HT1080 (cell line): ENCODE measurements at regions not wholly inside any gene's neighbourhood (a gene's known extent, or its start where the extent isn't known, plus 50 kb on each side); places are given as distances from the start of the nearest gene placed in this dataset.
"Not testable (repeated sequence)": the region's sequence is repeated elsewhere in the genome, so short reads cannot be mapped to it uniquely, and the experiment has no call there.

Experiments
- DNase-seq: peaks from one replicate; pipeline ENCODE4 v3.0.0-alpha.2; 2015; ENCODE audit warnings: low read depth

DNA sequence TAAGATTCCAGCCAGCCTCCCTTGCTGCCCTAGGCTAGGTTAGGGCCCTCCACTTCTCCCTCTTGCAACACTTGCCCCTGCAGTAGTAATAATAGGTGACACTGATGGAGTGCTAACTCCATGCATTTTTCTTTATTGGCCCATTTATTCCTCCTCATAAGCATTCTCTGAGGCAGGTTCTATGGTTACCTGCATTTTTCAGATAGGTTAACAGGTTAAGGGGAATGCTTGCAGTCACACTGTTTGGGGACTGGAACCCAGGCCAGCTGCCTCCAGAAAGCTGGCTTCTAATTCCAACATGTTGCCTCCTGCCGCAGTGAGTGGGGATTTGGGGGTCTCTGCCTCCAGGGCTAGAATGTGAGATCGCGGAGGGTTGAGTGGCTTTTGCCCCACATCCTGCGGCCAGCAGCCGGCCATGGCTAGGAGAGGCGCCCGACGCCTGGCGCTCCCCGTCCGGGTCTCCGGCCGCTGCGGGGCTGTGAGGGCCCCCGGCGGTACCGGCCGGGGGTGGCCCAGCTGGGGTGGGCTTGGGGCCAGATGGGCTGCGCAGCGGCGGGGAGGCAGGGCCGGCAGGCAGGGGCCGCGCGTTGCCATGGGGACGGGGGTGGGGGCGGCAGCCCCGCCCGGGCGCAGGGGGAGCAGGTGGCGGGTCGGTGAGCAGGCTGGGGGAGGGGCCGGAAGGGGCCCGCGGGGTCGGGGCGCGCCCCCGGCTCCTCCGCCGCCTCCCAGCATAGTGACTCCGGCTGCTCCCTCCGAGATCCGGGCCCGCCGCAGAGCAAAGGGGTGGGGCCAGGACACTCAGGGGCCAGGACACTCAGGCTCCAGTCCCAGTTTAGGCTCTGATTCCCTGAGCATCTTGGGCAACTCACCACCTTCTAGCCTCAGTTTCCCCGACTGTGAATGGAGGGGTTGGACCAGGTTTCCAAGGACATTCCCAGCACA is 68.4 kb upstream of the SSBP3 start:
- DNase-seq, result no peak

DNA sequence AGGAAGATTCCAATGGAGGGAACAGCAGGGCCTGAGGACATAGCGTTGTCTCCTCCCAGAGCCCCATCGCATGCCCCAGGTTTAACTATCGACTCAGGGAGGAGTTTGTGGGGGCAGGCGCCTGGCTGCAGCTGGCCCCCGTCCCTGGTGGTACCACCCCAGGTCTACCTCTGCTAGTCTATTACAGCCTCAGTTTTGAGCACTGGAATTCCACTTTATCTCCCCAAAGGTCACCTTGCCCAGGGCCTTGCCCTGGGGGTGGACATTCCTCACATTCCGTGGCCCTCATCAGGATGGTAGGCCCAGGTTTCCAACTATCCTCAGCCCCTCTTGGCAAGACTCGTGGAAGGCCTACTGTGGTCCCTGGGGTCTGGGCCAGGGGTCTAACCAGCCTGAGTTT is 65.4 kb upstream of the SSBP3 start:
- DNase-seq, result no peak

- DNase-seq, result not testable (repeated sequence)
Measured at GRCh38 chr1:54469444-54469843, 63.2 kb upstream of the SSBP3 start.

DNA sequence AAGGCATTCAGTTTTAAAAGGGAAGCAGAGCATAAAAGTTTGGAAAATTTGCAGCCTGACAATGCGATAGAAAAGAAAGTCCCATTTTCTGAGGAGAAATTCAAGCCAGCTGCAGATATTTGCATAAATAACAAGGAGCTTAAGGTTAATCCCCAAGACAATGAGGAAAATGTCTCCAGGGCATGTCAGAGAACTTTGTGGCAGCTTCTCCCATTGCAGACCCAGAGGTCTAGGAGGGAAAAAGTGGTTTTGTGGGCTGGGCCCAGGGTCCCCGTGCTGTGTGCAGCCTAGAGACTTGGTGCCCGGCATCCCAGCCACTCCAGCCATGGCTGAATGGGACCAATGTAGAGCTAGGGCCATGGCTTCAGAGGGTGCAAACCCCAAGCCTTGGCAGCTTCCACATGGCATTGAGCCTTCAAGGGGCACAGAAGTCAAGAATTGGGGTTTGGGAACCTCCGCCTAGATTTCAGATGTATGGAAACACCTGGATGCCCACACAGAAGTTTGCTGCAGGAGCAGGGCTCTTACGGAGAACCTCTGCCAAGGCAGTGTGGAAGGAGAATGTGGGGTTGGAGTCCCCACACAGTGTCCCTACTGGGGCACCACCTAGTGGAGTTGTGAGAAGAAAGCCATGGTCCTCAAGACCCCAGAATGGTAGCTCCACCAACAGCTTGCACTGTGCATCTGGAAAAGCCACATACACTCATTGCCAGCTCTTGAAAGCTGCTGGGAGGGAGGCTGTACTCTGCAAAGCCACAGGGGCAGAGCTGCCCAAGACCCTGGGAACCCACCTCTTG is 62.3 kb upstream of the SSBP3 start:
- DNase-seq, result not testable (repeated sequence)

DNA sequence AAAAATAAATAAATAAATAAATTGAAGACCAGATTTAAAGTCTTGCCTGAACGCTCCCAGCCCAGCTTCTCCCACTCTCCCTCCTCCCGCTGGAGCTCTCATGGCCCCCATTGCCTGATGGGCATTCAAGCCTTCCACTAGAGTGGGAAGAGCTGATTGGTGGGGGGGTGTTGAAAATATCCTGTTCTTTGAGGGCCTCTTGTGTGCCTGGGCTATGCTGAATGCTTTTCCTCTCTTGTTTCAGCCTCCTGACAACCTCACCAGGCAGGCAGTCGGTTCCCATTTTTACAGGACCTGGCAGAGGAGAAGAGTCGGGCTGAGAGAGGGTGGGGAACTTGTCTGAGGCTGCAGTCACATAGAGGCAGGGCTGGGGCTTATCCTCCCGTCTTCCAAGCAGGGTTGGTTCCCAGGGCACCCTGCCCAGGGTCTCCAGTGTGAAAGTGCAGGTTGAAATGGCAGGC is 59.2 kb upstream of the SSBP3 start:
- DNase-seq, result no peak

DNA sequence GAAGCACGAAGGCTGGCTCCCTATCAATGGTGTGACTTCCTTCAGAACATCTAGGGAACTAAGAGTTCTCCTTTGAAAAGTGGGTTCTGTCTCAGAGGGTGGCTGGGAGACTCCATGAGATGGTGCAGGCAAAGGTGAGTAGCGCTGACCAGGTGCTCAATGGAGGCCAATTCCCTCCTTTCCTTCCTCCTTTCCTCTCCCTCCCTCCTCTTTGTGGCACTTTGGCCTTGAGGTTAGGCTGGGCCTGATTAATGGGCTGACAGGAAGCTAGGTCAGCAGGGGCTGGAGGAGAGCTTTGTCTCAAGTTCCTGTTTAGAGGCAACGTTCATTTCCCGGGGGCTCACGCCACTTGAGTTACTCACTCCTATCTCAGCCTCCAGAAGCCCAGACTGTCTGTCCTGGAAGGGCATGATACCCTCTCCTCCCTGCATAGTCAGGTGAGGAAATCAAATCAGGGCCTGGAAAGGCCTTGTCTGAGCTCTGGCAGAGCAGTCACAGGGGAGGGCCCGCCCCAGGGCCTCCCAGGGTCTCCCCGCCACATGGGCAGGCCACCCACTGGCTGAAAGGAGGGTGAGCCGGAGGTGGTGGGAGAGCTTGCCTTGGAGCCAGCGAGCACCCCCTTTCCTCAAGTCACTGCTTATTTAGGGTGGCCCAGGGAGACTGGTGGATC is 58.4 kb upstream of the SSBP3 start:
- peak; percentile 51 for DNase-seq

- no peak for DNase-seq
Measured at GRCh38 chr1:54464031-54464476, 57.9 kb upstream of the SSBP3 start.

GRCh38 chr1:54463259-54464030 is 57.3 kb upstream of the SSBP3 start:
- no peak for DNase-seq

DNA sequence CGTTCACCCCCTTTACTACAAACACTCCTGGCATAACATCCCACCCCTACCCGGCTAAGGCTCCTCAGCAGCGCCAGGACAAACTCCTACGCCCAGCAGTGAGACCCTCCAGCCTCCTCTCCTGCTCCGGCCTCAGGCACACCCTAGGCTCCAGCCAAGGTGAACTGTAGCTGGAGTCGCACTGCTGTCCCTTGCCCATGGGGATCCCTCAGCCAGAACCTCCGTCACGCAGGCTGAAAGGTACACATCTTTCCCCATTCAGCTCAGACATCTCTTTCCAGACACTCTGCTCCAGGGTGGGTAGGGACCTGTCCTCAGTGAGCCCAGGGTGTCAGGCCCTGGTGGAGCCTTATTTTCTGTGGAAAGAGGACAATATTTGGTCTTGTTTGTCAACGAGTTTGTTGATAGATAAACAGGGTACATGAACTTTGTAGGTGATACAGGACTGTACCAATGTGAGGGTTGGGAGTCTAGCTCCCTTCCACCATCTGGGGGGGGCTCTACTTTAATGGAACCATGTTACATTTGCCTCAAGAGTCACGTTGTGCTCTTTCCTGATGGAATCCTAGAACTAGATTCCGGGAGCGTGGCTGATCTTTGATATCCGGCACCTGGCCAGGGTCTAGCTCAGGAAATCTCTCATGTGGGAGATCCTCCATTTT is 56.5 kb upstream of the SSBP3 start:
- no peak for DNase-seq

- no peak for DNase-seq
Measured at GRCh38 chr1:54461731-54462596, 55.8 kb upstream of the SSBP3 start.

DNA sequence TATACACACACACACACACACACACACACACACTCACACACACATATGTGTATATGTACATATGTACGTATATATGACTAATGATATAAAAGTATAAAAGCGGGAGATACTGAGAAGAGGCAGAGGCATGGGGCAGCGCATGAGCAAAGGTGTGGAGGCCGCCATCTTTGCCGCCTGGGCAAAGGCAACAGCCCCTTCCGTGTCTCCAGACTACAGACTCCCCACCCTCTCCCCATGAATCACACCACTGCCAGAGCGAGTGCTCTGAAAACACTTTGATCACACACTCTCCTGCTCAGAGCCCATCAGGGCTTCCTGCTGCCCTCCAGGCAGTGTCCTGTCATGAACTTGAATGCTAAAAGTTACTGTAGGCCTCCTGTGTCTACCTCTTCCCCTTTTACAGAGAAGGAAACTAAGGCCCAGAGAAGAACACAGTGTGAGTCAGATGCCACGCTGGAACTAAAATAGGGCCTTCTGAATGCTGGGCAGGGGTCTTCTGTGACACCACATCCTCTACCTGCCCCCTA is 54.7 kb upstream of the SSBP3 start:
- no peak for DNase-seq

- no peak for DNase-seq
Measured at GRCh38 chr1:54460351-54460750, 54.2 kb upstream of the SSBP3 start.

- no peak for DNase-seq
Measured at GRCh38 chr1:54459726-54460191, 53.6 kb upstream of the SSBP3 start.

DNA sequence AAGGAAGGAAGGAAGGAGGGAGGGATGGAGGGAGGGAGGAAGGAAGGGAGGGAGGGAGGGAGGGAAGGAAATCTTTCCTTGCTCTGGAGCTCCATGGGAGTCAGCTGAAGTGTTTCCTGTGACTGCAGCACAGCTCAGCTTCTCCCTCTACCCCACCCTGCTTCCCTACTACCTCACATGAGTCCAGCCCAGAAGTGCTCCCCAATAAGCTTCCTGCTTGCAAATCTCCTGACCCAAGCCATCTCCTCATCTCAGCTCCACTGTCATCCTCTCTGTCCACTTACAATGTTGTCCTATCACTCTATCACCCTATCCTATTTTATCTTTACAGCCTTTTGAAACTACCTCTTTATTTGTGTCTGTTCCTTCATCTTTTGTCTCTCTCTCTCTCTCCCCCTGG is 52.9 kb upstream of the SSBP3 start:
- DNase-seq, result peak; percentile 28

- no peak for DNase-seq
Measured at GRCh38 chr1:54456921-54457529, 50.8 kb upstream of the SSBP3 start.

- no peak for DNase-seq
Measured at GRCh38 chr1:54456361-54456760, 50.2 kb upstream of the SSBP3 start.
